ENCODE measurements at regions not wholly inside any gene's neighbourhood (a gene's known extent, or its start where the extent isn't known, plus 50 kb on each side); places are given as distances from the start of the nearest gene placed in this dataset.

DNA sequence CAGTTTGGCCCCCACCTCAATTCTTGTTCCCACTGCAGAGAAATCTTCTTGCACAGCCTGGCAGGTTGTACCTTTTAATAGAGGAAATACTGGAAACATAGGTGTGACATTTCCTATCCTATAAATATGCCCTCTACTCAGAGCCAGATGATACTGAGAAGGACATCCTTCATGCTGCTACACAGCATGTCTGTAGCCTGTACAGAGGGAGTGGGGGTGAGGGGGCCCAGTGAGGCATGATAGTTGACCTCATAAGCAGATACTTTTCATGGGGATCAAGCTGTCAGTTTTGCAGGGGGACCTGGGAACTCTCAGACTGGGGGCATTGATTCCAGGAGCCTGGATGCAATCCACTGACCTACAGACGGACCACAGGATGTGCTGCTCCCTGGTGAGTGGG lies 96.2 kb upstream of the TOP1 start:
- TF ChIP-seq TEAD4 (IDR thresholded peaks at IDR 0.05): no peak
- TF ChIP-seq YY1 (IDR thresholded peaks at IDR 0.05; ENCODE audit: low read depth): no peak
- no peak for TF ChIP-seq CREB1 (IDR thresholded peaks at IDR 0.05; ENCODE audit: low read depth)
- no peak for TF ChIP-seq CEBPB (IDR thresholded peaks at IDR 0.05)

All from Ishikawa (cell line).